Stomach (tissue), 8 donors: ENCODE measurements at regions not wholly inside any gene's neighbourhood (a gene's known extent, or its start where the extent isn't known, plus 50 kb on each side); places are given as distances from the start of the nearest gene placed in this dataset.

ENCODE experiments used
- DNase-seq, 2 donors: peaks; one replicate each; pipeline versions ENCODE4 v3.0.0 to v3.0.0-alpha.2; 2013 to 2019
- H3K27ac ChIP-seq, 5 donors: fragments of 200-600 bp in 4 of 5; sonication (generic) in 4 of 5; one replicate each; pipeline ENCODE4 v1.5.1; 2013 to 2019; ENCODE audit warnings: mild to moderate bottlenecking in 1 of 5, moderate library complexity in 1 of 5
- H3K27me3 ChIP-seq, 3 donors: fragments of 200-600 bp; sonication (generic); one replicate each; pipeline ENCODE4 v1.5.1; 2017 to 2019; ENCODE audit warnings: mixed run types in 1 of 3
- H3K36me3 ChIP-seq, 4 donors: fragments of 200-600 bp; sonication (generic); 1 replicate in 3 of 4; 2 replicates in 1 of 4; pipeline ENCODE4 v1.5.1; 2016 to 2019
- H3K4me1 ChIP-seq, 4 donors: fragments of 200-600 bp; sonication (generic); one replicate each; pipeline ENCODE4 v1.5.1; 2016 to 2019
- H3K4me3 ChIP-seq, 4 donors: fragments of 200-600 bp; sonication (generic) in 3 of 4; one replicate each; pipeline ENCODE4 v1.5.1; 2016 to 2019; ENCODE audit warnings: mild to moderate bottlenecking in 1 of 4
- H3K9me3 ChIP-seq, 4 donors: fragments of 200-600 bp; sonication (generic); one replicate each; pipeline ENCODE4 v1.5.1; 2016 to 2019
- EP300 ChIP-seq: sonication (generic); formaldehyde crosslinking; IDR thresholded peaks from one replicate; pipeline ENCODE4 v1.6.1; 2017; ENCODE audit warnings: antibody characterized with exemption
- POLR2A ChIP-seq, 4 donors: fragments of 450-650 bp; IDR thresholded peaks; one replicate each; pipeline ENCODE4 v1.6.1; 2016; ENCODE audit warnings: antibody characterized with exemption in 4 of 4, control low read depth in 2 of 4, mild to moderate bottlenecking in 1 of 4, moderate library complexity in 1 of 4
- POLR2AphosphoS5 ChIP-seq, 3 donors: sonication (generic); formaldehyde crosslinking; IDR thresholded peaks; one replicate each; pipeline ENCODE4 v1.6.1; 2016; ENCODE audit warnings: antibody characterized with exemption in 3 of 3
- WGBS, 5 donors: extraction: QIAGEN DNeasy Blood & Tissue Kit in 3 of 5; methylation state at CpG; one replicate each; pipeline versions ENCODE4 v1.1.5 to v1.1.7; 2013 to 2018; 5-methylcytosine and 5-hydroxymethylcytosine counted together
- intact Hi-C: fragments of 100-400 bp; cut with DNase I; formaldehyde crosslinking; loops from one replicate; pipeline ENCODE4 v1.15.1; 2023; ENCODE audit warnings: low total_unique reads
- TF ChIP-seq, protein P1 (sequence below), 7 experiments: fragments of 450-650 bp in 4 of 7; fragments of 200-600 bp in 3 of 7; sonication (generic) in 3 of 7; IDR thresholded peaks; one replicate each; pipeline ENCODE4 v1.5.1; 2016 to 2019; ENCODE audit warnings: antibody characterized with exemption in 7 of 7, control low read depth in 2 of 7, mild to moderate bottlenecking in 1 of 7
- donor health status: healthy with polysubstance abuse.
- donor health status: Bipolar disorder and iron deficiency.
- donor health status: healthy.

- DNase-seq, result no peak
- Histone ChIP-seq H3K36me3 (no peaks in the 10 kb centered on the region), H3K27ac (no peak overlapping the region), H3K27me3 (no peaks in the 10 kb centered on the region), H3K4me1 (no peaks in the 10 kb centered on the region), H3K9me3 (no peaks in the 10 kb centered on the region), H3K4me3 (no peak overlapping the region)
- intact Hi-C loops, result no loop called here
- WGBS, 5 donors, result 90 to 92% (median 91%) methylated on average over 4 of the region's 4 CpGs
- no peak for TF ChIP-seq EP300
- no peak for TF ChIP-seq POLR2AphosphoS5 (IDR thresholded peaks at IDR 0.05)
- TF ChIP-seq, protein P1, sequence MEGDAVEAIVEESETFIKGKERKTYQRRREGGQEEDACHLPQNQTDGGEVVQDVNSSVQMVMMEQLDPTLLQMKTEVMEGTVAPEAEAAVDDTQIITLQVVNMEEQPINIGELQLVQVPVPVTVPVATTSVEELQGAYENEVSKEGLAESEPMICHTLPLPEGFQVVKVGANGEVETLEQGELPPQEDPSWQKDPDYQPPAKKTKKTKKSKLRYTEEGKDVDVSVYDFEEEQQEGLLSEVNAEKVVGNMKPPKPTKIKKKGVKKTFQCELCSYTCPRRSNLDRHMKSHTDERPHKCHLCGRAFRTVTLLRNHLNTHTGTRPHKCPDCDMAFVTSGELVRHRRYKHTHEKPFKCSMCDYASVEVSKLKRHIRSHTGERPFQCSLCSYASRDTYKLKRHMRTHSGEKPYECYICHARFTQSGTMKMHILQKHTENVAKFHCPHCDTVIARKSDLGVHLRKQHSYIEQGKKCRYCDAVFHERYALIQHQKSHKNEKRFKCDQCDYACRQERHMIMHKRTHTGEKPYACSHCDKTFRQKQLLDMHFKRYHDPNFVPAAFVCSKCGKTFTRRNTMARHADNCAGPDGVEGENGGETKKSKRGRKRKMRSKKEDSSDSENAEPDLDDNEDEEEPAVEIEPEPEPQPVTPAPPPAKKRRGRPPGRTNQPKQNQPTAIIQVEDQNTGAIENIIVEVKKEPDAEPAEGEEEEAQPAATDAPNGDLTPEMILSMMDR (IDR thresholded peaks at IDR 0.05), result no peak
Observed at GRCh38 chr16:8511464-8511863, 78.8 kb downstream of the TMEM114 start.

GRCh38 chr16:8510160-8510559 lies 80.2 kb downstream of the TMEM114 start:
- WGBS, 5 donors, result 31 to 60% (median 49%) methylated on average over 6 of the region's 6 CpGs
- DNase-seq, result no peak

GRCh38 chr16:8505327-8505991 lies 84.9 kb downstream of the TMEM114 start:
- no peaks in the 10 kb centered on the region for H3K9me3 ChIP-seq
- TF ChIP-seq EP300 (no peak), POLR2AphosphoS5 (IDR thresholded peaks at IDR 0.05) (peak in 1 of 3 donors; percentile 75), POLR2A (IDR thresholded peaks at IDR 0.05) (no peak)
- peaks cover 0 to 14% (median 0%) of the 10 kb centered on the region in 4 donors for H3K4me1 ChIP-seq
- no peaks in the 10 kb centered on the region for H3K36me3 ChIP-seq
- DNase-seq, result peak; percentile 43 to 60
- intact Hi-C loops, result no loop called here
- no peaks in the 10 kb centered on the region for H3K27me3 ChIP-seq
- peak overlapping the region; percentile 20 to 67 (median 64) for H3K27ac ChIP-seq
- 9 to 21% (median 14%) methylated on average over 7 of the region's 7 CpGs for WGBS, 5 donors
- H3K4me3 ChIP-seq, result no peak overlapping the region

More at GRCh38 chr16:8510160-8510559, 80.2 kb downstream of the TMEM114 start:
- no peaks in the 10 kb centered on the region for H3K27me3 ChIP-seq
- intact Hi-C loops, result no loop called here
- no peaks in the 10 kb centered on the region for H3K9me3 ChIP-seq
- H3K36me3 ChIP-seq, result no peaks in the 10 kb centered on the region
- no peak overlapping the region for H3K27ac ChIP-seq
- H3K4me3 ChIP-seq, result no peak overlapping the region
- H3K4me1 ChIP-seq, result peaks cover 0 to 7% (median 0%) of the 10 kb centered on the region in 4 donors
- no peak for TF ChIP-seq POLR2AphosphoS5 (IDR thresholded peaks at IDR 0.05)
- TF ChIP-seq, protein P1 (IDR thresholded peaks at IDR 0.05), result no peak

DNA sequence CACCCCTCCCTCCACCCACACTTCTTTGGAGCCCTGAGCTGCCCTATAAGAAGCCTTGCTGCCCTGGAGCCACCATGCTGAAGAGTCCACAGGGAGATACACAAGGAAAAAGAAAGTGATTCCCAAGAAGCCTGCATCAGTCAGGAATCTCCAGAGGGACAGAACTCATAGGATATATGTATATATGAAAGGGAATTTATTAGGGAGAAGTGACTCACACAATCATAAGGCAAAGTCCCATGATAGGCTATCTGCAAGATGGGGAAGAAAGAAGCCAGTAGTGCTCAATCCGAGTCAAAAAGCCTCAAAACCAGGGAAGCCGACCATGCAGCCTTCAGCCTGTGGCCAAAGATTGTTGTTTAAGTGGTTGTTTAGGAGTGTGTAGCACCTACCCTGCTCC lies 87.9 kb downstream of the TMEM114 start:
- Histone ChIP-seq H3K4me3 (no peak overlapping the region), H3K27ac (no peak overlapping the region), H3K27me3 (peaks cover 0 to 3% (median 0%) of the 10 kb centered on the region in 3 donors), H3K36me3 (no peaks in the 10 kb centered on the region), H3K9me3 (no peaks in the 10 kb centered on the region), H3K4me1 (peaks cover 0 to 14% (median 0%) of the 10 kb centered on the region in 4 donors)
- intact Hi-C loops, result no loop called here
- no peak for DNase-seq
- no peak for TF ChIP-seq POLR2A (IDR thresholded peaks at IDR 0.05)
- no peak for TF ChIP-seq EP300
- TF ChIP-seq POLR2AphosphoS5 (IDR thresholded peaks at IDR 0.05), result no peak
- TF ChIP-seq, protein P1 (IDR thresholded peaks at IDR 0.05), result no peak
- WGBS, 5 donors, result 51 to 78% (median 73%) methylated on average over 2 of the region's 2 CpGs

- Histone ChIP-seq H3K27me3 (peaks cover 0 to 3% (median 0%) of the 10 kb centered on the region in 3 donors), H3K4me1 (peaks cover 0 to 8% (median 0%) of the 10 kb centered on the region in 4 donors), H3K4me3 (no peak overlapping the region), H3K9me3 (no peaks in the 10 kb centered on the region), H3K36me3 (no peaks in the 10 kb centered on the region), H3K27ac (no peak overlapping the region)
- intact Hi-C loops, result no loop called here
- TF ChIP-seq POLR2AphosphoS5 (IDR thresholded peaks at IDR 0.05) (no peak), POLR2A (IDR thresholded peaks at IDR 0.05) (no peak), EP300 (no peak)
- TF ChIP-seq, protein P1 (IDR thresholded peaks at IDR 0.05), result no peak
- 14 to 43% (median 28%) methylated on average over 1 of the region's 1 CpG for WGBS, 5 donors
- DNase-seq, result no peak
Observed at GRCh38 chr16:8500351-8500750, 90.0 kb downstream of the TMEM114 start.
